Transverse colon (tissue), 4 donors: ENCODE measurements at regions not wholly inside any gene's neighbourhood (a gene's known extent, or its start where the extent isn't known, plus 50 kb on each side); places are given as distances from the start of the nearest gene placed in this dataset.

Experiments
- EP300 ChIP-seq: sonication (generic); formaldehyde crosslinking; IDR thresholded peaks from one replicate; pipeline ENCODE4 v1.6.1; 2017; ENCODE audit warnings: antibody characterized with exemption, low read depth
- POLR2A ChIP-seq: fragments of 450-650 bp; IDR thresholded peaks from one replicate; pipeline ENCODE4 v1.6.1; 2016; ENCODE audit warnings: antibody characterized with exemption, mild to moderate bottlenecking, moderate library complexity
- POLR2AphosphoS5 ChIP-seq, 3 donors: sonication (generic); formaldehyde crosslinking; IDR thresholded peaks; one replicate each; pipeline ENCODE4 v1.6.1; 2016; ENCODE audit warnings: antibody characterized with exemption in 3 of 3
- TF ChIP-seq, protein P1 (sequence below), 5 experiments: fragments of 200-600 bp in 3 of 5; fragments of 450-650 bp in 2 of 5; sonication (generic) in 3 of 5; IDR thresholded peaks; 1 replicate in 2 of 5; 2 replicates in 3 of 5; pipeline ENCODE4 v1.5.1; 2016 to 2017; ENCODE audit warnings: antibody characterized with exemption in 5 of 5, inconsistent platforms in 3 of 5, mild to moderate bottlenecking in 2 of 5, moderate library complexity in 1 of 5

DNA sequence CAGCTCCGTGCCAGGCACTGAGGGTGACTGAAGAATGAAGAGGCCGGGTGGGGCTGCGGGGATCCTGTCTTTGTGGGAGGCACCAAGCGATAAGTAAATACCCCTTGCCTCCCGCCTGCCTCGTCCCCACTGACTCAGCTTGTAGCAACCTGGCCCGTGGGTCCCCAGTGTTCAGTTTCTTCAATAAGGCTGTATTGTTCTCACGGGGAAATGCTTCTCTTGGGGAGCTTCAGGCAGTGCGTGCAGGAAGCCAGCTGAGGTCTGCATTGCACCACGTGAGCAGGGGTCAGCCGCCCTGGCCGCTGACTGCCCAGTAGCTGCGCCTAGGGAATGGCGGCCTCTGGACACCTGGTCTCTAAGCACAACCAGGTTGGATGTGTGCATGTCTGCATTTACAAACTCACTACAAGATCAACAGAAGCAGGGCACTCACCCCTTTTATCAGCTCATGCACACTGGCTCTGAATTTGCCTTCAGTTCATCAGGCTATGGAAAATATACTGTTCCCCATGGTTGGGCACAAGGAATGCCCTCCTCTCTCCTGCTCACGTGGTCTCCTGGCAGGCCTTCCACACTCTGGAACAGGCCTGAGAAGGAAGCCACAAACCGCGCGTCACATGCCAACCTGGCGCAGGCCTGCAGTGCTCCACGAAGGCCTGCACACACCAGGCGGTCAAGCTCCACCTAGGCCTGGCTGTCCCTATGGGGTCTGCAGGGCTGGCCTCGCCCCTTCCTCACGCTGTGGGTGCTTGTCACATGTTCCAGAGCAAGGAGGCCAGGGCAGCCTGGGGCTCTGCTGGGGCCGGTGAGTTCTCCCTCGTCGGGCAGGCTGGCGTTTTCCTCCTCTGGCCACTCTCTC, 135.7 kb upstream of the RNF32 start:
- TF ChIP-seq, protein P1, sequence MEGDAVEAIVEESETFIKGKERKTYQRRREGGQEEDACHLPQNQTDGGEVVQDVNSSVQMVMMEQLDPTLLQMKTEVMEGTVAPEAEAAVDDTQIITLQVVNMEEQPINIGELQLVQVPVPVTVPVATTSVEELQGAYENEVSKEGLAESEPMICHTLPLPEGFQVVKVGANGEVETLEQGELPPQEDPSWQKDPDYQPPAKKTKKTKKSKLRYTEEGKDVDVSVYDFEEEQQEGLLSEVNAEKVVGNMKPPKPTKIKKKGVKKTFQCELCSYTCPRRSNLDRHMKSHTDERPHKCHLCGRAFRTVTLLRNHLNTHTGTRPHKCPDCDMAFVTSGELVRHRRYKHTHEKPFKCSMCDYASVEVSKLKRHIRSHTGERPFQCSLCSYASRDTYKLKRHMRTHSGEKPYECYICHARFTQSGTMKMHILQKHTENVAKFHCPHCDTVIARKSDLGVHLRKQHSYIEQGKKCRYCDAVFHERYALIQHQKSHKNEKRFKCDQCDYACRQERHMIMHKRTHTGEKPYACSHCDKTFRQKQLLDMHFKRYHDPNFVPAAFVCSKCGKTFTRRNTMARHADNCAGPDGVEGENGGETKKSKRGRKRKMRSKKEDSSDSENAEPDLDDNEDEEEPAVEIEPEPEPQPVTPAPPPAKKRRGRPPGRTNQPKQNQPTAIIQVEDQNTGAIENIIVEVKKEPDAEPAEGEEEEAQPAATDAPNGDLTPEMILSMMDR (IDR thresholded peaks at IDR 0.05): no peak
- TF ChIP-seq POLR2A (no peak), POLR2AphosphoS5 (IDR thresholded peaks at IDR 0.05) (no peak), EP300 (no peak)
